Smooth muscle cell (in vitro differentiated cells): ENCODE measurements at regions not wholly inside any gene's neighbourhood (a gene's known extent, or its start where the extent isn't known, plus 50 kb on each side); places are given as distances from the start of the nearest gene placed in this dataset.
A peak's percentile ranks its signal among the peaks of the same experiment; 100 is the strongest.

Experiments
- DNase-seq: peaks from one replicate; lab custom pipeline; 2025; ENCODE audit not compliant: unreplicated experiment; lab: John Stamatoyannopoulos, UW
- H2AFZ ChIP-seq: fragments of 200-600 bp; sonication (generic); 2 replicates; pipeline ENCODE4 v1.6.0; 2016; ENCODE audit warnings: antibody characterized with exemption, low read depth, mild to moderate bottlenecking
- H3F3A ChIP-seq: fragments of 200-600 bp; sonication (generic); 2 replicates; pipeline ENCODE4 v1.6.0; 2017; ENCODE audit warnings: antibody characterized with exemption, low read depth
- H3K27ac ChIP-seq: fragments of 200-600 bp; sonication (generic); 2 replicates; pipeline ENCODE4 v1.5.1; 2016; ENCODE audit warnings: low read depth, mild to moderate bottlenecking
- H3K27me3 ChIP-seq: fragments of 200-600 bp; sonication (generic); 2 replicates; pipeline ENCODE4 v1.6.1; 2016; ENCODE audit warnings: low read depth, mild to moderate bottlenecking
- H3K36me3 ChIP-seq: fragments of 200-600 bp; sonication (generic); 2 replicates; pipeline ENCODE4 v1.5.1; 2016; ENCODE audit warnings: low read depth
- H3K4me1 ChIP-seq: fragments of 200-600 bp; sonication (generic); 2 replicates; pipeline ENCODE4 v1.5.1; 2016; ENCODE audit warnings: low read depth
- H3K4me2 ChIP-seq: fragments of 200-600 bp; sonication (generic); 2 replicates; pipeline ENCODE4 v1.6.0; 2016; ENCODE audit warnings: mild to moderate bottlenecking
- H3K4me3 ChIP-seq: fragments of 200-600 bp; sonication (generic); 2 replicates; pipeline ENCODE4 v1.5.1; 2016; ENCODE audit warnings: mild to moderate bottlenecking
- H3K79me2 ChIP-seq: fragments of 200-600 bp; sonication (generic); 2 replicates; pipeline ENCODE4 v1.6.0; 2016; ENCODE audit warnings: low read depth, mild to moderate bottlenecking
- H3K9ac ChIP-seq: fragments of 200-600 bp; sonication (generic); 2 replicates; pipeline ENCODE4 v1.6.0; 2016; ENCODE audit warnings: low read depth
- H3K9me3 ChIP-seq: fragments of 200-600 bp; sonication (generic); replicated peaks from 2 replicates; pipeline ENCODE4 v1.5.1; 2016; ENCODE audit warnings: low read depth
- H4K20me1 ChIP-seq: fragments of 200-600 bp; sonication (generic); 2 replicates; pipeline ENCODE4 v1.6.0; 2016; ENCODE audit warnings: low read depth
- CTCF ChIP-seq: fragments of 200-600 bp; sonication (generic); IDR thresholded peaks from 2 replicates; pipeline ENCODE4 v1.5.1; 2017; ENCODE audit warnings: borderline replicate concordance, mild to moderate bottlenecking, antibody characterized with exemption; ENCODE audit not compliant: insufficient read depth, poor library complexity, severe bottlenecking
- WGBS: methylation state at CpG from one replicate; pipeline ENCODE4 v1.1.7; 2016; ENCODE audit warnings: low lambda C conversion rate; 5-methylcytosine and 5-hydroxymethylcytosine counted together

- no peak overlapping the region for H3K9ac ChIP-seq
- DNase-seq: no peak
- H3K4me3 ChIP-seq: no peak overlapping the region
- H3K27me3 ChIP-seq: no peaks in the 10 kb centered on the region
- no peak overlapping the region for H3K27ac ChIP-seq
- H2AFZ ChIP-seq: no peak overlapping the region
- no peaks in the 10 kb centered on the region for H3K9me3 ChIP-seq
- H3K4me1 ChIP-seq: no peaks in the 10 kb centered on the region
- no peaks in the 10 kb centered on the region for H3F3A ChIP-seq
- TF ChIP-seq CTCF: no peak
- H4K20me1 ChIP-seq: no peaks in the 10 kb centered on the region
- no peaks in the 10 kb centered on the region for H3K79me2 ChIP-seq
- no peak overlapping the region for H3K4me2 ChIP-seq
- 97% methylated on average over 3 of the region's 3 CpGs for WGBS
- H3K36me3 ChIP-seq: no peaks in the 10 kb centered on the region
Measured at GRCh38 chr4:15297344-15297743, 130.5 kb upstream of the C1QTNF7 start.

GRCh38 chr4:15299627-15300026 is 128.2 kb upstream of the C1QTNF7 start:
- H3K4me3 ChIP-seq: no peak overlapping the region
- WGBS: 81% methylated on average over 2 of the region's 2 CpGs
- no peaks in the 10 kb centered on the region for H3K36me3 ChIP-seq

GRCh38 chr4:15303052-15303641 is 124.7 kb upstream of the C1QTNF7 start:
- H3K9me3 ChIP-seq: no peaks in the 10 kb centered on the region
- 20% methylated on average over 2 of the region's 2 CpGs for WGBS
- H3K27me3 ChIP-seq: no peaks in the 10 kb centered on the region
- H3F3A ChIP-seq: no peaks in the 10 kb centered on the region
- H3K9ac ChIP-seq: no peak overlapping the region
- no peak for TF ChIP-seq CTCF
- H3K27ac ChIP-seq: peak overlapping the region; percentile 62
- H3K4me2 ChIP-seq: peak overlapping the region; percentile 49
- no peak overlapping the region for H3K4me3 ChIP-seq
- no peaks in the 10 kb centered on the region for H3K79me2 ChIP-seq
- H3K36me3 ChIP-seq: no peaks in the 10 kb centered on the region
- H4K20me1 ChIP-seq: no peaks in the 10 kb centered on the region
- peak overlapping the region; percentile 32 for H2AFZ ChIP-seq
- no peak for DNase-seq
- H3K4me1 ChIP-seq: no peaks in the 10 kb centered on the region

More at GRCh38 chr4:15299627-15300026, 128.2 kb upstream of the C1QTNF7 start:
- Histone ChIP-seq H4K20me1 (no peaks in the 10 kb centered on the region), H3K9me3 (no peaks in the 10 kb centered on the region), H3K79me2 (no peaks in the 10 kb centered on the region), H2AFZ (no peak overlapping the region), H3K27me3 (no peaks in the 10 kb centered on the region), H3K4me1 (no peaks in the 10 kb centered on the region), H3K4me2 (no peak overlapping the region), H3K9ac (no peak overlapping the region), H3K27ac (no peak overlapping the region), H3F3A (no peaks in the 10 kb centered on the region)
- no peak for DNase-seq
- TF ChIP-seq CTCF: no peak

GRCh38 chr4:15314974-15315373 is 112.9 kb upstream of the C1QTNF7 start:
- Histone ChIP-seq H3K9ac (no peak overlapping the region), H4K20me1 (no peaks in the 10 kb centered on the region), H3K36me3 (no peaks in the 10 kb centered on the region), H3K4me3 (no peak overlapping the region), H3F3A (no peaks in the 10 kb centered on the region), H3K4me2 (no peak overlapping the region), H3K27me3 (no peaks in the 10 kb centered on the region), H3K9me3 (no peaks in the 10 kb centered on the region), H3K79me2 (no peaks in the 10 kb centered on the region), H3K27ac (no peak overlapping the region), H3K4me1 (peaks cover 6% of the 10 kb centered on the region), H2AFZ (no peak overlapping the region)
- DNase-seq: no peak
- WGBS: 56% methylated on average over 3 of the region's 3 CpGs
- TF ChIP-seq CTCF: no peak
